NCI-H146 treated with DMSO at 0.1 percent for 48 hours (cell line): ENCODE measurements at regions not wholly inside any gene's neighbourhood (a gene's known extent, or its start where the extent isn't known, plus 50 kb on each side); places are given as distances from the start of the nearest gene placed in this dataset.
A peak's percentile ranks its signal among the peaks of the same experiment; 100 is the strongest.
"Not testable (repeated sequence)": the region's sequence is repeated elsewhere in the genome, so short reads cannot be mapped to it uniquely, and the experiment has no call there.

Source experiments
- DNase-seq: peaks from one replicate; lab custom pipeline; 2025; ENCODE audit not compliant: unreplicated experiment; lab: John Stamatoyannopoulos, UW

DNA sequence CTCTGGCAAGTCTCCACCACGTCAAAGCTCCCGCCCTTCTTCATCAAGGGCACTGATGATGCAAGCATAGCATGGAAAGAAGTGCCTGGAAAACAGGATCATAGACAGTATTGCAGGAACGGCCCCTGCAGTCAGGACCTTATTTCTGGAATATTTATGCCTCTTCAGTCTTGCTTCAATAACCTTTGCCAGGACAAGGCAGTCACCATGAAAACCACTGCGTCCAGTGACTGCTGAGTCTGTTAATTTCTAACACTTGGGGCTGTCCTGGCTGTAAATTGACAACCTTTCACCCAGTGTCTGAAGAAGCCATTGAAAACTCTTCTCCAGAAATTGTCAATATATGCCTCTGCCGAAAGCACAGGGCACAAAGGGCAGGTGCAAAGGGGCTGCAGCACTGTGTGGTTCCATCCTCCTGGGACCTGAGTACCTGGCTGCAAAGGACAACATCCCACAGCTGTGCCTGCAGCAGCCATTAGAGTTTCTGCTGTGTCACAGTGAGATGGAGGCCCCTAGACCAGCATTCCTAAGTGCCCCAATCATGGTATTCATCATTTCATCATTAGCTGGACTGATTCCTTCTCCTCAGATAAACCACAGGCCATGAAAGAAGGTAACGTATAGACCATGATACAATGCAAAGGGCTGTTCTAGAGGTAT lies 819.6 kb downstream of the RNF144A start:
- DNase-seq = no peak

DNA sequence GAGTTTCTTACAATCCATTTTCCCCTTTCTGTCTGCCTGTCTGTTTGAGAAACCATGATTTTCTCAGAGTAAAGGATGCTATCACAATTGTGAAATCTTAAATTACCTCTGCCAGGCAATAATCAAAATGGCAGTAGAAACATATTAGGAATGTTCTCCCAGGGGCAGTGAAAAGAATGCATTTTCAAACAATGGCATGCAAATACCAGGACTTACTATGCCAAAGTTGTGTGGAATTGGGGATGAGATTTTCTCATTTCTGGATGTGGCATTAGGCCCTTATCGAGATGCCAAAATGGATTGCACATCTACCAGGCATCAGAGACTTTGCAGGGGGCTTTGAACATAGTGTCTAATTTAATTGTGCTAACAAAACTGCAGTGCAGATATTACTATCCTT lies 821.4 kb downstream of the RNF144A start:
- DNase-seq = no peak

DNA sequence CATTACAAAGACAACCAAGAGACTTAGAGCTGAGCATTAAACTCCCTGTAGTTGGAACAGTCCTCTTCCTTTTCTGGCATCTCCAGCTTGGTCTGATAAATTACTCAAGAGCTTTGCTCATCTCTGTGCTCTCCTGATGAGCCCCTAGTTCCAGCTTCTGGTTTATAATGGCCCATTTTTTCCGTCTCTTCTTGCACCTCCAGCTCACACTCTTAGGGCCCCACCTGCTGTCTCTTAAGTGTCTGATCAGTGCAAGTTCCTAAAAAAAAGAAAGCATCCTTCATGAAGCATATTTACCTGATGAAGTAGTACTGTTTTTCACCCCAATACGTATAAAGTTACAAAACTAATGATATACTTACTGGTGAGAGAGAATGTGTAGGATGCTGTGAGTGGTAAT lies 822.9 kb downstream of the RNF144A start:
- DNase-seq = no peak

DNA sequence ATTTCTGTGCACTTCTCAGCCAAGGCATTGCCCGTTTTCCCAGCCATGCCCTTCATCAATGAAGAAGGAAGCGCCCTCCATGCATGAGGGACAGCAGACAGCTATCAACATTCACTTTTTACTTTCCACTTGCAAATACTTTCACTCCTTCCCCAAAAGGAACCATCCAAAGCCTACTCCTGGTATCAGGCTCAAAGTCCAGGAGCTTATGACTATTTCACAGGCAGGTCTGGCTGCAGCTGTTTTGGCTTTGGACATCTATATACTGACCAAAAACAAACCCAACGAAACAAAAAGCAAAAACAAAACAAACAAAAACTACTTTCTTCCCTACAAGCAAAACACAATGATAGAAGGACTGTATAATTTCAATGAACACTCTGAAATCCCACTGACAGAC lies 825.1 kb downstream of the RNF144A start:
- DNase-seq = no peak

- DNase-seq = no peak
These were observed 827.6 kb downstream of the RNF144A start for GRCh38 chr2:7744827-7745226.

- no peak for DNase-seq
These were observed 828.2 kb downstream of the RNF144A start for GRCh38 chr2:7745369-7745768.

- no peak for DNase-seq
These were observed 831.7 kb downstream of the RNF144A start for GRCh38 chr2:7748717-7749415.

GRCh38 chr2:7749895-7750559 lies 832.8 kb downstream of the RNF144A start:
- no peak for DNase-seq

GRCh38 chr2:7752291-7752690 lies 835.1 kb downstream of the RNF144A start:
- no peak for DNase-seq

- DNase-seq = no peak
These were observed 836.6 kb downstream of the RNF144A start for GRCh38 chr2:7753777-7754176.

- DNase-seq = peak; percentile 41
These were observed 838.7 kb downstream of the RNF144A start for GRCh38 chr2:7755879-7756278.

GRCh38 chr2:7758073-7758759 lies 841.0 kb downstream of the RNF144A start:
- DNase-seq = no peak

- DNase-seq = no peak
These were observed 842.7 kb downstream of the RNF144A start for GRCh38 chr2:7759898-7760297.

DNA sequence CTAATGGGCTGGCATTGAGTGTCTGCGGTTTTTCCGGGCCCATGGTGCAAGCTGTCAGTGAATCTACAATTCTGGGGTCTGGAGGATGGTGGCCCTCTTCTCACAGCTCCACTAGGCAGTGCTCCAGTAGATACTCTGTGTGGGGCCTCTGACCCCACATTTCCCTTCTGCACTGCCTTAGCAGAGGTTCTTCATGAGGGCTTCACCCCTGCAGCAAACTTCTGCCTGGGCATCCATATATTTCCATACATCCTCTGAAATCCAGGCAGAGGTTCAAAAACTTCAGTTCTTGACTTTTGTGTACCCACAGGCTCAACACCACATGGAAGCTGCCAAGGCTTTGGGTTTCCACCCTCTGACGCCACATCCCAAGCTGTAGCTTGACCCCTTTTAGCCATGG lies 846.2 kb downstream of the RNF144A start:
- not testable (repeated sequence) for DNase-seq

DNA sequence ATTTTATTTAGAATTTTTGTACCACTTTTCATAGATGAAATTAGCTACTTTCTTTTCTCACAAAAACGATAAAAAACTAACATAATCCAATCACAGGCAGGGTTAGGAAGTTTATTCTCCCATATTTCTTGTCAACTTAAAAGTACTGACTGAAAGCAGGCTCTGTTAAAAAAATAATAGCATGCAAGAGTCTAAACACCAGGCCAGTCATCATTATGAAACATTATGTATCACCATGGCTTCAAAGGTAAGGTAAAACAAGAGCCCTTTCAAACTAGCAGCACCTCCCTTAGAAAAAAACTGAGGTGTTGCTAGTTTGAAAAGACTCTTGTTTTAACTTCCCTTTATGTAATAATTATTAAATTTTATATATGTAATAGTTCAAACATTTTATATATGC lies 848.0 kb downstream of the RNF144A start:
- DNase-seq = no peak

GRCh38 chr2:7766088-7766722 lies 849.0 kb downstream of the RNF144A start:
- DNase-seq = no peak

DNA sequence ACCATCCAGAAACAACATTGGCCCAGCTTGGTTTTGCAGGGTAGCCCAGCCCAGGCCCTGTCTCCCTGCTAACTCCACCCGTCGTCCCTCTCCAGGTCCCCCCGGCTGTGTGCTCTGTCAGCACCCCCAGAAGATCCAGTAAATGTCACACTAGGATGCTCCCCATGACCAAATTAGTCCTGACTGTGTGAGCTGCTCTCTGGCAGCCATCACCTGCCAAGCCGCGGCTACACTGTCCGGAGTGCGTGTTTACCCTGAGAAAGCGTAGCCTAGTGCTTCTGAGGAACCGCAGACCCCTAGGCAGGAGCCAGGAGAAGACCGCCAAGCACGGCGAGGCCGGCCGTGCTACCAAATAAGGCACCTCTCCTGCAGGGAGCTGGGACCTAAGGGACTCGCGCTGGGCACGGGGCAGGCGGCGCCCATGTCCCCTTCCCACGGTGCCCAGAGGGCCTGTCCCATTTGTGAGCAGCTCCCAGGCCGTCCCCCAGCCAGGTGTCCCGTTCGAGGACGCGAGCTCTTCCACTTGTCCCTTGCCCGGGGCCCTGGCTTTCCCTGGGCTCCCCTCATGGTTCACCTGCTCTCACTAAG lies 849.9 kb downstream of the RNF144A start:
- no peak for DNase-seq

DNA sequence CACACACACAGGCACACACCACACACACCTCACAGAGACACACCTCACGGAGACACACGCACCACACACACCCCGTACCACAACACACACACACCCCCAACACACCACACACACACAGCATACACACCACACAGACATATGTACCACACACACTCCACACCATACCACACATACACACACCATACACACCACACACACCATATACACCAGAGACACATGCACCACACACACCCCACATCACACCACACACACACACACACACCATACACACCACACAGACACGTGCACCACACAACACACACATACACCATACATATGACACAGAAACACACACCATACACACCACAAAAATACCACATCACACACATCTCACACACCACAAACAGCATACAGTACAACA lies 850.7 kb downstream of the RNF144A start:
- no peak for DNase-seq

- DNase-seq = peak; percentile 47
These were observed 854.6 kb downstream of the RNF144A start for GRCh38 chr2:7771781-7772180.

DNA sequence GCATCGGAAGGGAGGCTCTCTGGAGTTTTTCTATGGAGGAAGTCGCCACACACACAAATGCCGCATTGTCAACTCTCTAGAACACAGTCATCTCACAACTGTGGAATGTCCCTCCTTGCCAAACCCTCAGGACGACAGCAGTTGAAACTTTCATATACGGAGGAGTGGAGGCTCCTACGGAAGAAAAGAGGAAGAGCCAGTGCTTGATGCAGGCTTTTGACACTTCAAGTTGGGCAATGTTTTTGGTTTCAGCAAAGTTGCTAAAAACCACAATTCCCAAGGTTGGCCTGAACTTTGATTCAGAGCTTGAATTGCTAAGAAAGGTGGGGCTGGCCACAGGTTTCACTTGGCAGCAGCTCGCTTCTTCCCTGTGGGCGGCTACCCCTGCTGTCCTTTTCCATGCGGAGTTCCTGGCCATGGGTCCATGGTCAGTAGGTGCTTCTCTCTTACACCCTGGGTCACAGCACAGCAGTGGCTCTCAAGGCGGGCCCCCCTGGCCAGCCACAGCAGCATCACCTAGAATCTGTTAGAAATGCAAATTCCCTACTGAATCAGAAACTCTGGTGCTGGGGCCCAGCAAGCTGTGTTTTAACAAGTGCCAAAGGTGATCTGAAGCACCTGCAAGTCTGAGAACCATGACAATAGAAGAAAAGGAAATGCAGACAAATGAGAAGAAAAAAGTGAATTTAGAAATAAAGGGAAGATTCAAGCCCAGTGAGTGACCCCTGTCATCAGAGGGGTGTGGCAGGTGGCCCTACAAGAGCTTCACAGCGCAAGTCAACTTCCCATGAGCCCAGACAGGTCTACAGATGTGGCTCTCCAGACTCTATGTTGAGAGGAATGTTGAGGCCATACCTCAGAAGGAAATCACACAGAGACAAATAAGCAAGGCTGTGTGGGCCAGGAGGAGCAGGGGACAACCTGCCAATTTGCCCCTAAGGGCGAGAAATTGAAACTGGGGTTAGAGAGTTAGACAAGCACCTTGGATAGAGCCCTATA lies 856.4 kb downstream of the RNF144A start:
- DNase-seq = no peak
